Neural cell (in vitro differentiated cells): ENCODE measurements at regions not wholly inside any gene's neighbourhood (a gene's known extent, or its start where the extent isn't known, plus 50 kb on each side); places are given as distances from the start of the nearest gene placed in this dataset.

Source experiments
- EZH2 ChIP-seq: fragments of 200-600, 300-800 bp; shearing (Covaris generic), sonication (generic); IDR thresholded peaks from 2 replicates; pipeline ENCODE4 v1.6.1; 2014; ENCODE audit warnings: antibody characterized with exemption, low read length, borderline replicate concordance, mild to moderate bottlenecking; ENCODE audit not compliant: insufficient read depth, poor library complexity, severe bottlenecking
- POLR2AphosphoS5 ChIP-seq: IDR thresholded peaks from 2 replicates; pipeline ENCODE4 v1.6.1; 2012
- TF ChIP-seq, protein P1 (sequence below): IDR thresholded peaks from 2 replicates; pipeline ENCODE4 v1.6.1; 2012; ENCODE audit warnings: borderline replicate concordance
- TF ChIP-seq, protein P2 (sequence below): fragments of 450-650 bp; IDR thresholded peaks from 2 replicates; pipeline ENCODE4 v1.5.1; 2014; ENCODE audit warnings: antibody characterized with exemption, mild to moderate bottlenecking, moderate library complexity; ENCODE audit not compliant: poor library complexity, severe bottlenecking

DNA sequence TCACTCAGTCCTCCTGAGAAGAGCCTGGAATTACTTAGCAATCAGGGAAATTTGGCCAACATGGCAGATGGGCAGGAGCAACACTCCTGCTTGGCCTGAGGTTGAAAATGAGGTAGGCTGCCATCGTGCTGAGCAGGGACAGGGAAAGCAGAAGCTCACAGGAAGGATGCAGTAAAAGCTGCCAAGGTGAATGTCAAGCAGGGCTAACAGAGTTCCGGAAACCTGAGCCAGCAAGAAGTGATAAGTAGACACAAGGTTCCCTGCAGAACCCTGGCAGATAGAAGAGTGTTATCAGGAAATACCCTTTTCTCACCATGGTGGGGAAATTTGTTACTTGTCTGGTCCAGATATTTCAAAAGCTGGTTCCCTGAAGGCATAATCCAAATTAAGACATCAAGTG is 454.3 kb upstream of the MEX3C start:
- TF ChIP-seq EZH2 (no peak), POLR2AphosphoS5 (no peak)
- TF ChIP-seq, protein P1, sequence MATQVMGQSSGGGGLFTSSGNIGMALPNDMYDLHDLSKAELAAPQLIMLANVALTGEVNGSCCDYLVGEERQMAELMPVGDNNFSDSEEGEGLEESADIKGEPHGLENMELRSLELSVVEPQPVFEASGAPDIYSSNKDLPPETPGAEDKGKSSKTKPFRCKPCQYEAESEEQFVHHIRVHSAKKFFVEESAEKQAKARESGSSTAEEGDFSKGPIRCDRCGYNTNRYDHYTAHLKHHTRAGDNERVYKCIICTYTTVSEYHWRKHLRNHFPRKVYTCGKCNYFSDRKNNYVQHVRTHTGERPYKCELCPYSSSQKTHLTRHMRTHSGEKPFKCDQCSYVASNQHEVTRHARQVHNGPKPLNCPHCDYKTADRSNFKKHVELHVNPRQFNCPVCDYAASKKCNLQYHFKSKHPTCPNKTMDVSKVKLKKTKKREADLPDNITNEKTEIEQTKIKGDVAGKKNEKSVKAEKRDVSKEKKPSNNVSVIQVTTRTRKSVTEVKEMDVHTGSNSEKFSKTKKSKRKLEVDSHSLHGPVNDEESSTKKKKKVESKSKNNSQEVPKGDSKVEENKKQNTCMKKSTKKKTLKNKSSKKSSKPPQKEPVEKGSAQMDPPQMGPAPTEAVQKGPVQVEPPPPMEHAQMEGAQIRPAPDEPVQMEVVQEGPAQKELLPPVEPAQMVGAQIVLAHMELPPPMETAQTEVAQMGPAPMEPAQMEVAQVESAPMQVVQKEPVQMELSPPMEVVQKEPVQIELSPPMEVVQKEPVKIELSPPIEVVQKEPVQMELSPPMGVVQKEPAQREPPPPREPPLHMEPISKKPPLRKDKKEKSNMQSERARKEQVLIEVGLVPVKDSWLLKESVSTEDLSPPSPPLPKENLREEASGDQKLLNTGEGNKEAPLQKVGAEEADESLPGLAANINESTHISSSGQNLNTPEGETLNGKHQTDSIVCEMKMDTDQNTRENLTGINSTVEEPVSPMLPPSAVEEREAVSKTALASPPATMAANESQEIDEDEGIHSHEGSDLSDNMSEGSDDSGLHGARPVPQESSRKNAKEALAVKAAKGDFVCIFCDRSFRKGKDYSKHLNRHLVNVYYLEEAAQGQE = no peak
- TF ChIP-seq, protein P2, sequence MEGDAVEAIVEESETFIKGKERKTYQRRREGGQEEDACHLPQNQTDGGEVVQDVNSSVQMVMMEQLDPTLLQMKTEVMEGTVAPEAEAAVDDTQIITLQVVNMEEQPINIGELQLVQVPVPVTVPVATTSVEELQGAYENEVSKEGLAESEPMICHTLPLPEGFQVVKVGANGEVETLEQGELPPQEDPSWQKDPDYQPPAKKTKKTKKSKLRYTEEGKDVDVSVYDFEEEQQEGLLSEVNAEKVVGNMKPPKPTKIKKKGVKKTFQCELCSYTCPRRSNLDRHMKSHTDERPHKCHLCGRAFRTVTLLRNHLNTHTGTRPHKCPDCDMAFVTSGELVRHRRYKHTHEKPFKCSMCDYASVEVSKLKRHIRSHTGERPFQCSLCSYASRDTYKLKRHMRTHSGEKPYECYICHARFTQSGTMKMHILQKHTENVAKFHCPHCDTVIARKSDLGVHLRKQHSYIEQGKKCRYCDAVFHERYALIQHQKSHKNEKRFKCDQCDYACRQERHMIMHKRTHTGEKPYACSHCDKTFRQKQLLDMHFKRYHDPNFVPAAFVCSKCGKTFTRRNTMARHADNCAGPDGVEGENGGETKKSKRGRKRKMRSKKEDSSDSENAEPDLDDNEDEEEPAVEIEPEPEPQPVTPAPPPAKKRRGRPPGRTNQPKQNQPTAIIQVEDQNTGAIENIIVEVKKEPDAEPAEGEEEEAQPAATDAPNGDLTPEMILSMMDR = no peak
